Lung (tissue), 11 donors: ENCODE measurements at regions not wholly inside any gene's neighbourhood (a gene's known extent, or its start where the extent isn't known, plus 50 kb on each side); places are given as distances from the start of the nearest gene placed in this dataset.

Experiments
- ATAC-seq: fragments of 200-7000 bp; cut with Tn5 transposase; one replicate; pipeline ENCODE4 v1.9.1; 2020; ENCODE audit warnings: moderate number of reproducible peaks; ENCODE audit not compliant: insufficient read depth, low FRiP score
- DNase-seq, 3 donors: peaks; one replicate each; pipeline ENCODE4 v3.0.0-alpha.2; 2013 to 2017
- H3K27ac ChIP-seq, 2 donors: one replicate each; pipeline ENCODE4 v1.5.1; 2013; ENCODE audit warnings: mild to moderate bottlenecking in 2 of 2, moderate library complexity in 2 of 2, control low read depth in 1 of 2, inconsistent platforms in 1 of 2, low read depth in 1 of 2, low read length in 1 of 2
- H3K27me3 ChIP-seq, 3 donors: one replicate each; pipeline ENCODE4 v1.5.1; 2013; ENCODE audit warnings: low read length in 2 of 3; ENCODE audit not compliant: control insufficient read depth in 3 of 3, insufficient read depth in 3 of 3
- H3K36me3 ChIP-seq, 4 donors: one replicate each; pipeline ENCODE4 v1.5.1; 2013; ENCODE audit warnings: low read length in 4 of 4, mild to moderate bottlenecking in 1 of 4, moderate library complexity in 1 of 4; ENCODE audit not compliant: control insufficient read depth in 4 of 4, insufficient read depth in 4 of 4
- H3K4me1 ChIP-seq, 5 donors: one replicate each; pipeline ENCODE4 v1.5.1; 2013; ENCODE audit warnings: low read length in 5 of 5, mild to moderate bottlenecking in 2 of 5, moderate library complexity in 1 of 5; ENCODE audit not compliant: control insufficient read depth in 5 of 5, insufficient read depth in 5 of 5
- H3K4me3 ChIP-seq: one replicate; pipeline ENCODE4 v1.5.1; 2013; ENCODE audit warnings: mild to moderate bottlenecking, control low read depth, moderate library complexity
- H3K9ac ChIP-seq, 2 donors: one replicate each; pipeline ENCODE4 v1.5.1; 2013; ENCODE audit warnings: low read length in 2 of 2, control low read depth in 1 of 2; ENCODE audit not compliant: insufficient read depth in 1 of 2
- H3K9me3 ChIP-seq, 4 donors: one replicate each; pipeline ENCODE4 v1.5.1; 2013; ENCODE audit warnings: low read length in 3 of 4, mild to moderate bottlenecking in 1 of 4, moderate library complexity in 1 of 4; ENCODE audit not compliant: control insufficient read depth in 4 of 4, insufficient read depth in 3 of 4
- WGBS, 2 donors: extraction: QIAGEN DNeasy Blood & Tissue Kit; methylation state at CpG; one replicate each; pipeline ENCODE4 v1.1.7; 2013; 5-methylcytosine and 5-hydroxymethylcytosine counted together
- TF ChIP-seq, protein P1 (sequence below): IDR thresholded peaks from 2 replicates; pipeline ENCODE4 v1.5.1; 2012; ENCODE audit warnings: mild to moderate bottlenecking; ENCODE audit errors: control extremely low read depth, extremely low read depth
- donor health status: control.
- donor health status: control.
- donor health status: Bipolar disorder and iron deficiency.
- donor health status: healthy.
- donor health status: DM: yes; HTN: yes; CAD: no.

DNA sequence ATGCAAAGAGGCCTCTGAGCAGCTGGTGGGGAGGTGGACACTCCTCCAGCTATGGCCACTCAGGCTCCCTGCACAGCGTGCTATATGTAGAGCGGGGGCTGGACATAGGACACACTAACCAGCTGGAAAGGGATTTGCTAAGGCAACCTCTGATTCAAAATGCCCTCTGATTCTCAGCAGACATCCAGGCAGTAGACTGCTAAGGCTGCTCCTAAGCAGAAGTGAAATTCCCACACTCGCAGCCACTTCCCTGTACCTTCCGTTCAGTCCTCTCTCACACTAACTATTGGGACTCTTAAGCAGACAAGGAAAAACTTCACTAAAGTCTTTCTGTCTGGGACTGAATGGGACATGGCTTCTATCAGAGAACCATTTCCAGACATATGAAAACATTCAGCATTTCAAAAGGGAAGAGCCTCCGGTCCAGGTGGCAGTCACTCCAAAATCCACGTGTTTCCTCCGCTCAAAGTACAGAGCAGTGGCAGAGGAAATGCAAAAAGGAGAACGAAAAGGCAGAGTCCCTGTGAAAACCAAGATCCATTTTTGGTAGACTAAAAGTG is 265.8 kb downstream of the TTC32 start:
- H3K4me3 ChIP-seq: no peak overlapping the region
- H3K9me3 ChIP-seq: no peaks in the 10 kb centered on the region
- H3K36me3 ChIP-seq: no peaks in the 10 kb centered on the region
- H3K27ac ChIP-seq: no peak overlapping the region
- DNase-seq (no peak), ATAC-seq (no peak)
- no peak overlapping the region for H3K9ac ChIP-seq
- WGBS, 2 donors: 57 to 72% methylated on average over 8 of the region's 8 CpGs
- no peaks in the 10 kb centered on the region for H3K27me3 ChIP-seq
- H3K4me1 ChIP-seq: peaks cover 3 to 22% (median 4%) of the 10 kb centered on the region in 5 donors
- TF ChIP-seq, protein P1, sequence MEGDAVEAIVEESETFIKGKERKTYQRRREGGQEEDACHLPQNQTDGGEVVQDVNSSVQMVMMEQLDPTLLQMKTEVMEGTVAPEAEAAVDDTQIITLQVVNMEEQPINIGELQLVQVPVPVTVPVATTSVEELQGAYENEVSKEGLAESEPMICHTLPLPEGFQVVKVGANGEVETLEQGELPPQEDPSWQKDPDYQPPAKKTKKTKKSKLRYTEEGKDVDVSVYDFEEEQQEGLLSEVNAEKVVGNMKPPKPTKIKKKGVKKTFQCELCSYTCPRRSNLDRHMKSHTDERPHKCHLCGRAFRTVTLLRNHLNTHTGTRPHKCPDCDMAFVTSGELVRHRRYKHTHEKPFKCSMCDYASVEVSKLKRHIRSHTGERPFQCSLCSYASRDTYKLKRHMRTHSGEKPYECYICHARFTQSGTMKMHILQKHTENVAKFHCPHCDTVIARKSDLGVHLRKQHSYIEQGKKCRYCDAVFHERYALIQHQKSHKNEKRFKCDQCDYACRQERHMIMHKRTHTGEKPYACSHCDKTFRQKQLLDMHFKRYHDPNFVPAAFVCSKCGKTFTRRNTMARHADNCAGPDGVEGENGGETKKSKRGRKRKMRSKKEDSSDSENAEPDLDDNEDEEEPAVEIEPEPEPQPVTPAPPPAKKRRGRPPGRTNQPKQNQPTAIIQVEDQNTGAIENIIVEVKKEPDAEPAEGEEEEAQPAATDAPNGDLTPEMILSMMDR: no peak

DNA sequence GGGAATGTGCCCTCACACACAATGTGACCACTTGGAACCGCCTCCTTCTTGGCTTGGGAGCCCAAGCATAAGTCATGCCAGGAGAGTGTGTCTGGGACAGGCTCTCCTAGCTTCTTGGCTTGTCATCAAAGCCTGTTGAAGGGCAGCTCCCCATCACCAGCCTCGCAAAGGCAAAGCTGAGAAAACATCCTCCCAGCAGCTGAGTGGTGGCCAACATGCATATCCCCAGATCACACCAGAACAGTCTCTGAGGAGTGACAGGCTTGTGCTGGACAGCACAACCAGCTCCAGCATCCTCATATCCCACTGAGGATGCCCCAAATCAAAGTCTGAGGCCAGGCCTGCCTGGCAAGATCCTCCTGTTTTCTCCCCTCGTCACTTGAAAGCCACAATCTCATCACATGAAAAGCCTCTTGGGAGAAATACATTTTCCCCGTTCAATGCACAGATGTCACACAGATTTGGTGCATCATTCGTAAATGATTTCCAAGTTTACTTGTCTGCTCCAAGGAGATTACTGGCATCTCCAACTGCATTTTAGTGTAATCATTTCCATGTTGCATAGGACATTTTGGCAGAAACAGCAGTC is 269.3 kb downstream of the TTC32 start:
- H3K9me3 ChIP-seq: peaks cover 0 to under 1% (median 0%) of the 10 kb centered on the region in 4 donors
- ATAC-seq: no peak
- H3K4me1 ChIP-seq: peaks cover 3 to 25% (median 4%) of the 10 kb centered on the region in 5 donors
- no peaks in the 10 kb centered on the region for H3K27me3 ChIP-seq
- no peaks in the 10 kb centered on the region for H3K36me3 ChIP-seq
- TF ChIP-seq, protein P1: no peak
- WGBS, 2 donors: 61 to 77% methylated on average over 5 of the region's 5 CpGs
- H3K4me3 ChIP-seq: no peak overlapping the region
- peak; percentile 83 to 92 (median 92) for DNase-seq
- peak overlapping the region in 1 of 2 donors; percentile 11 for H3K27ac ChIP-seq
- H3K9ac ChIP-seq: no peak overlapping the region

DNA sequence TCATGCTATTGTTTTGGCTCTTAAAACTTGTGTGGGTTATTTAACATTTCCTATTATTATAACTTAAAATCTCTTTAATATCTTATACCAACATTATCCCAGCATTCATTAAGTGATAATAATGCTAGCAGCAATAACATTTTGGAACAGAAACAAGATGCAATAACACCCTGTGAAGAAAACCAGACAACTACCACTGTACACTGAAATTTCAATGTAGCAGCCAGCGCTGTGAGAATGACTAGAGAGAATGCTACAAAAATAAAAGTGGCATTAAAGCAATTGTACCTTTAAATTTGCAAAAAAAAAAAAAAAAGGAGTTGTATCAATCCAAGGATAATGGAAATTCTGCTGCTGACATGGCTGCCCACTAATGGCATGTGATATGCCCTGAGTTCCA is 269.9 kb downstream of the TTC32 start:
- no peak for ATAC-seq
- Histone ChIP-seq H3K9me3 (peaks cover 0 to 6% (median 0%) of the 10 kb centered on the region in 4 donors), H3K36me3 (no peaks in the 10 kb centered on the region), H3K9ac (no peak overlapping the region), H3K4me1 (peaks cover 3 to 25% (median 4%) of the 10 kb centered on the region in 5 donors), H3K27ac (no peak overlapping the region), H3K4me3 (no peak overlapping the region), H3K27me3 (no peaks in the 10 kb centered on the region)
- DNase-seq: peak in 2 of 3 donors; percentile 64 to 74
- TF ChIP-seq, protein P1: no peak
- WGBS, 2 donors: 78 to 84% methylated on average over 1 of the region's 1 CpG
